Colonic mucosa (tissue), 4 donors: ENCODE measurements at regions not wholly inside any gene's neighbourhood (a gene's known extent, or its start where the extent isn't known, plus 50 kb on each side); places are given as distances from the start of the nearest gene placed in this dataset.

Source experiments
- DNase-seq: peaks from one replicate; pipeline ENCODE4 v3.0.0-alpha.2; 2020
- H3K27ac ChIP-seq: fragments of 200-600 bp; one replicate; pipeline ENCODE4 v1.8.0; 2021
- H3K27me3 ChIP-seq: fragments of 200-600 bp; one replicate; pipeline ENCODE4 v1.8.0; 2021
- H3K36me3 ChIP-seq: fragments of 200-600 bp; one replicate; pipeline ENCODE4 v1.8.0; 2021
- H3K4me1 ChIP-seq: fragments of 200-600 bp; one replicate; pipeline ENCODE4 v1.8.0; 2021; ENCODE audit warnings: mild to moderate bottlenecking
- H3K4me3 ChIP-seq: fragments of 200-600 bp; one replicate; pipeline ENCODE4 v1.8.0; 2021
- H3K9ac ChIP-seq, 2 donors: one replicate each; pipeline ENCODE4 v1.7.0; 2013; ENCODE audit warnings: control low read depth in 2 of 2, low read depth in 2 of 2, low read length in 2 of 2
- H3K9me3 ChIP-seq: fragments of 200-600 bp; one replicate; pipeline ENCODE4 v1.8.0; 2021
- intact Hi-C: fragments of 100-400 bp; cut with DNase I; formaldehyde crosslinking; loops from one replicate; pipeline ENCODE4 v1.14.1; 2022
- TF ChIP-seq, protein P1 (sequence below): fragments of 200-600 bp; IDR thresholded peaks from one replicate; pipeline ENCODE4 v1.8.0; 2022; ENCODE audit warnings: antibody characterized with exemption, mild to moderate bottlenecking
- donor health status: healthy.
- donor health status: DM: no; HTN: no; CAD: no.
- donor health status: DM: no; HTN: no; CAD: no.

DNA sequence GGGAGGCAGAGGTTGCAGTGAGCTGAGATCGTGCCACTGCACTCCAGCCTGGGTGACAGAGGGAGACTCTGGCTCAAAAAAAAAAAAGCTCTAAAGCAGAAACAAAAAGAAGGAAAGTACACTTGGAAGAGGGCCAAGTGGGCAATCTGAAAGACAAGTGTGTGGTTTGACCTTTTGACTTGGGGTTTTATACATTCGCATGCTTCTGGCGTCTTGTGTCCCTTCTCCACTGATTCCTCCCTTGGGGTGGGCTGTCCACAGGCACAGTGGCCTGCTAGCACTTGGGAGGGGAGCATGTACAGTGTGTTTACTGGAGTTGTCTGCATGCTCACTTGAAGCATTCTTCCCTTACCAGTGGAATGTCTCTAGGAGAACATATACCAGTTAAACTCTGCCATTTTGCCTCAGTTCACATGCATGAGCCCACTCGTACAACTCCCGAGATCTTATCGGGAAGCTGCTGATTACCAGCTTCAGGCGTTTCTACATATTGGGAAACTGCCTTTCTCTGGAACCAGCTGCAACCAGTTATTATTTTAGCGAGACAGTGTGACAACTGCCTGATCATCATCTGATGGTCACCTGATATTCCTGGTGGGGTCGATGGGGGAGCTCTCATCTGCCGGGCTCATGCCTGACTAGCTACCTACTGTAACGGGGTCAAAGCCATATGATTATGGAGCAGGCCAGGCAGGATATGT, 113.5 kb upstream of the ZNF678 start:
- Histone ChIP-seq H3K9me3 (no peaks in the 10 kb centered on the region), H3K4me1 (no peaks in the 10 kb centered on the region), H3K27me3 (no peaks in the 10 kb centered on the region), H3K4me3 (no peak overlapping the region), H3K36me3 (no peaks in the 10 kb centered on the region), H3K27ac (no peak overlapping the region), H3K9ac (no peak overlapping the region)
- intact Hi-C loops, result loop anchor here (10.0 kb wide), 1 partner anchor 325 kb away; no protein-coding TSS in a partner anchor
- DNase-seq, result no peak
- TF ChIP-seq, protein P1, sequence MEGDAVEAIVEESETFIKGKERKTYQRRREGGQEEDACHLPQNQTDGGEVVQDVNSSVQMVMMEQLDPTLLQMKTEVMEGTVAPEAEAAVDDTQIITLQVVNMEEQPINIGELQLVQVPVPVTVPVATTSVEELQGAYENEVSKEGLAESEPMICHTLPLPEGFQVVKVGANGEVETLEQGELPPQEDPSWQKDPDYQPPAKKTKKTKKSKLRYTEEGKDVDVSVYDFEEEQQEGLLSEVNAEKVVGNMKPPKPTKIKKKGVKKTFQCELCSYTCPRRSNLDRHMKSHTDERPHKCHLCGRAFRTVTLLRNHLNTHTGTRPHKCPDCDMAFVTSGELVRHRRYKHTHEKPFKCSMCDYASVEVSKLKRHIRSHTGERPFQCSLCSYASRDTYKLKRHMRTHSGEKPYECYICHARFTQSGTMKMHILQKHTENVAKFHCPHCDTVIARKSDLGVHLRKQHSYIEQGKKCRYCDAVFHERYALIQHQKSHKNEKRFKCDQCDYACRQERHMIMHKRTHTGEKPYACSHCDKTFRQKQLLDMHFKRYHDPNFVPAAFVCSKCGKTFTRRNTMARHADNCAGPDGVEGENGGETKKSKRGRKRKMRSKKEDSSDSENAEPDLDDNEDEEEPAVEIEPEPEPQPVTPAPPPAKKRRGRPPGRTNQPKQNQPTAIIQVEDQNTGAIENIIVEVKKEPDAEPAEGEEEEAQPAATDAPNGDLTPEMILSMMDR, result no peak

DNA sequence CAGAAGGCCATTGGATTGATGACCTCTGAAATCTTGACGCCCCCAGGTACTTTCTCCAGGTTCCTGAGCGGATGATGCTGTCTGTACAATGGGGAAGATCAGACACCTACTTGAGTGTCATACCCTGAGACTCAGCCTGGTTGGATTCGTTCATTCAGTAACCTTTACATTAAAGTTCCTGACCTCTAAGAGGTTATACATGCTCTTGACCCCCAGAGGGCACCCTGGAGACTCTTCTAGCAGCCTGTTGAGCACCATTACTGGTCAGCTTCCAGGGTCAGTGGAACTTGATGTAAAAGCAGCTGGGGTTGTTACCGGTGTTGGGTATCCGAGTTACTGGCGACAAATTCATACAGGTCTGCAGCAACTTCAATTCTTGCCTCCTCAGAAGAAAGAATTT, 114.3 kb upstream of the ZNF678 start:
- intact Hi-C loops, result loop anchor here (10.0 kb wide), 1 partner anchor 324 kb away; no protein-coding TSS in a partner anchor
- Histone ChIP-seq H3K36me3 (no peaks in the 10 kb centered on the region), H3K4me1 (no peaks in the 10 kb centered on the region), H3K4me3 (no peak overlapping the region), H3K27me3 (no peaks in the 10 kb centered on the region), H3K27ac (no peak overlapping the region), H3K9ac (no peak overlapping the region), H3K9me3 (no peaks in the 10 kb centered on the region)
- no peak for DNase-seq
- TF ChIP-seq, protein P1, result no peak

DNA sequence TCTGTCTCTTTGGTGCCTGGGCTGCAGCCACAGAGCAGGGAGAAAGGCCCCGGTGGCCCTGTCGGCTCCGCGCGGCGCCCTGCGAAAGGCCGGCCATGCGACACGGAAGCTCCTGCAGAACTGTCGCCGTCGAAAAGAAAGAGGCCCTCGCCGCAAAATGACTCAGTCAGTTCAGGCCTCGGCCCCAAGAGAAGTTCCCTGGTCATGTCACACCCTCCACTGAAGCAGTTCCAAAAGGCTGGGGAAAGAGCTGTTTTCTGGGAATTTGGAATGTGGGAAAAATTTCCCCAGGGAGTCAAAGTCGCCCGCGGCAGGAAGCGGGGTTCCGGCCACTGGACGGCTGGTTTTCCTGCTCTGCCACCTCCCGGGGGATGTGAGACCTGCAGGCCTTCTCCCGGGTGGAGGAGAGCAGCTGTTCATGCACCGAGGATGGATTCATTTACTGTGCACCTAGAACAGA, 115.8 kb upstream of the ZNF678 start:
- TF ChIP-seq, protein P1, result peak; percentile 36
- Histone ChIP-seq H3K27ac (no peak overlapping the region), H3K4me1 (no peaks in the 10 kb centered on the region), H3K36me3 (no peaks in the 10 kb centered on the region), H3K9me3 (no peaks in the 10 kb centered on the region), H3K27me3 (no peaks in the 10 kb centered on the region), H3K9ac (no peak overlapping the region), H3K4me3 (no peak overlapping the region)
- intact Hi-C loops, result loop anchor here (10.0 kb wide), 1 partner anchor 323 kb away; no protein-coding TSS in a partner anchor
- DNase-seq, result no peak

DNA sequence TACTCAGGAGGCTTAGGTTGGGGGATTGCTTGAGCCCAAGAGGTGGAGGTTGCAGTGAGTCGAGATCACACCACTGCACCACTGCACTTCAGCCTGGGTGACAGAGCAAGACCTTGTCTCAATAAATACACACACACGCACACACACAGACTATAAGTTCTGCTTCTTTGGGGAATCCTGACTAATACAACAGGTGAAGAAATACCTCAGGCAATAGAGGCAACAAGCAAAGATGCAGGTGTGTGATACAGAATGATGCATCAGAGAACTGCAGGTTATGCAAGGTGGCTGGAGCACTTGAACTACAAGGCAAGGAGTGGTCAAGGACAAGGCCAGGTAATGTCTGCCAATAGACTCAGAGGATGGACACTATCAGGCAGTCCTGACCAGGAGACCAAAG, 117.6 kb upstream of the ZNF678 start:
- Histone ChIP-seq H3K9me3 (no peaks in the 10 kb centered on the region), H3K36me3 (no peaks in the 10 kb centered on the region), H3K9ac (no peak overlapping the region), H3K27me3 (no peaks in the 10 kb centered on the region), H3K27ac (no peak overlapping the region), H3K4me3 (no peak overlapping the region), H3K4me1 (no peaks in the 10 kb centered on the region)
- DNase-seq, result no peak
- TF ChIP-seq, protein P1, result no peak
- intact Hi-C loops, result loop anchor here (10.0 kb wide), 1 partner anchor 321 kb away; no protein-coding TSS in a partner anchor

DNA sequence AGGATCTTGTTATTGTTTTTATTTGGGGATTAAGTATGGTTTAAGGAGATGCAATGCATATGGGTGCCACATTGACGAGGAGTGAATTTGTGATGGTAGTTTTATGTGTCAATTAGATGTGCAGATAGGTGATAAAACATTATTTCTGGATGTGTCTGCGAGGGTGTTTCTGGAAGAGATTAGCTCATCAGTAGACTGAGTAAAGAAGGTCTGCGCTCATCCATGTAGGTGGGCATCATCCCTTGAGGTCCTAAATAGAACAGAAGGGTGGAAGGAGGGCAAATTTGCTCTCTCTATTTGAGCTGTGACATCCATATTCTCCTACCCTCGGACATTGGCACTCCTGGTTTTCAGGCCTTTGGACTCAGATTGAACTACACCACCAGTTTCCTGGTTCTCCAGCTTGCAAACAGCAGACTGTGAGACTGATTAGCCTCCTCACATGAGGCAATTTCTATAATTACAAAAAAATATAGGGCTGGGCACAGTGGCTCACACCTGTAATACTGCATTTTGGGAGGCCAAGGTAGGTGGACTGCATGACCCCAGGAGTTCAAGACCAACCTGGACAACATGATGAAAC, 118.2 kb upstream of the ZNF678 start:
- H3K27me3 ChIP-seq, result no peaks in the 10 kb centered on the region
- no peak overlapping the region for H3K27ac ChIP-seq
- no peak overlapping the region for H3K4me3 ChIP-seq
- no peak for DNase-seq
- TF ChIP-seq, protein P1, result no peak
- intact Hi-C loops, result loop anchor here (10.0 kb wide), 1 partner anchor 320 kb away; no protein-coding TSS in a partner anchor
- no peaks in the 10 kb centered on the region for H3K9me3 ChIP-seq
- no peaks in the 10 kb centered on the region for H3K4me1 ChIP-seq
- no peak overlapping the region for H3K9ac ChIP-seq
- H3K36me3 ChIP-seq, result no peaks in the 10 kb centered on the region
